K562 (cell line): ENCODE measurements at regions not wholly inside any gene's neighbourhood (a gene's known extent, or its start where the extent isn't known, plus 50 kb on each side); places are given as distances from the start of the nearest gene placed in this dataset.

Experiments
- ATAC-seq: fragments of 200-7000 bp; cut with Tn5 transposase; 3 replicates; pipeline ENCODE4 v1.9.1; 2020; ENCODE audit warnings: moderate library complexity
- BruUV-seq: library from RNA; stranded (reverse); fragments of 400-500 nt; replicated peaks from 2 replicates; lab custom pipeline; 2021; lab: Mats Ljungman, UMichigan
- CTCF ChIA-PET: fragments of 300-600 bp; formaldehyde crosslinking; extraction: SDS; loops from one replicate; lab custom pipeline; 2021; ENCODE audit warnings: low intra/inter-chr PET ratio; lab: Yijun Ruan, JAX
- POLR2A ChIA-PET: fragments of 300-600, 350-650 bp; sonication (Branson Sonifier 250); formaldehyde crosslinking; extraction: SDS; loops from one replicate; lab custom pipeline; 2021; ENCODE audit warnings: antibody characterized with exemption, inconsistent platforms; lab: Yijun Ruan, JAX
- DNase-seq, 4 experiments: peaks; one replicate each; pipeline versions ENCODE4 v3.0.0 to v3.0.0-alpha.2; 2011 to 2018; ENCODE audit warnings: low spot score in 3 of 4, mixed read lengths in 3 of 4; ENCODE audit errors: extremely low read depth in 1 of 4
- FAIRE-seq: peaks from 2 replicates; lab custom pipeline; 2011; peaks lifted over from hg19 to GRCh38; lab: Jason Lieb, UNC
- H2AFZ ChIP-seq: 2 replicates; pipeline ENCODE4 v1.6.0; 2011; ENCODE audit warnings: low read depth, low read length, control low read depth, inconsistent platforms
- H3K27ac ChIP-seq: fragments of 200-600 bp; 3 replicates; pipeline ENCODE4 v1.8.0; 2011; ENCODE audit warnings: low read depth, mild to moderate bottlenecking, control low read depth, inconsistent platforms, low read length, moderate library complexity, mixed read lengths; ENCODE audit errors: extremely low read depth
- H3K27me3 ChIP-seq, 2 experiments: fragments of 300-600 bp in 1 of 2; 2 replicates in 1 of 2; 3 replicates in 1 of 2; pipeline versions ENCODE4 v1.6.0 to v1.8.0; 2011; ENCODE audit warnings: inconsistent platforms in 2 of 2, low read length in 2 of 2, mild to moderate bottlenecking in 1 of 2, mixed read lengths in 1 of 2, moderate library complexity in 1 of 2; ENCODE audit not compliant: control insufficient read depth in 2 of 2, insufficient read depth in 2 of 2
- H3K36me3 ChIP-seq: fragments of 300-600 bp; 3 replicates; pipeline ENCODE4 v1.8.0; 2011; ENCODE audit warnings: mild to moderate bottlenecking, low read length, inconsistent platforms; ENCODE audit not compliant: control insufficient read depth, insufficient read depth
- H3K4me1 ChIP-seq, 2 experiments: fragments of 200-600 bp in 1 of 2; replicated peaks in 1 of 2; 2 replicates in 1 of 2; 3 replicates in 1 of 2; pipeline versions ENCODE4 v1.5.1 to v1.8.0; 2011; ENCODE audit warnings: inconsistent platforms in 2 of 2, low read length in 2 of 2, mild to moderate bottlenecking in 1 of 2, mixed read lengths in 1 of 2, moderate library complexity in 1 of 2; ENCODE audit not compliant: control insufficient read depth in 2 of 2, insufficient read depth in 2 of 2
- H3K4me2 ChIP-seq: 2 replicates; pipeline ENCODE4 v1.6.1; 2011; ENCODE audit warnings: low read length, control low read depth, inconsistent platforms, mixed read lengths; ENCODE audit not compliant: insufficient read depth
- H3K4me3 ChIP-seq: fragments of 200-600 bp; sonication (generic), shearing (Covaris generic); 2 replicates; pipeline ENCODE4 v1.5.1; 2016; ENCODE audit warnings: control low read depth, inconsistent platforms
- H3K79me2 ChIP-seq: fragments of 200-600 bp; 3 replicates; pipeline ENCODE4 v1.8.0; 2011; ENCODE audit warnings: low read length, inconsistent platforms; ENCODE audit not compliant: control insufficient read depth, insufficient read depth
- H3K9ac ChIP-seq, 2 experiments: 2 replicates each; pipeline versions ENCODE4 v1.6.0 to v1.6.1; 2011; ENCODE audit warnings: low read depth in 2 of 2, low read length in 2 of 2, control low read depth in 1 of 2, inconsistent platforms in 1 of 2, mild to moderate bottlenecking in 1 of 2, mixed read lengths in 1 of 2; ENCODE audit not compliant: insufficient read depth in 1 of 2
- H3K9me1 ChIP-seq: one replicate; pipeline ENCODE4 v1.6.0; 2011; ENCODE audit warnings: inconsistent platforms, mild to moderate bottlenecking, low read length, moderate library complexity; ENCODE audit not compliant: control insufficient read depth, insufficient read depth
- H3K9me3 ChIP-seq: replicated peaks from 2 replicates; pipeline ENCODE4 v1.5.1; 2011; ENCODE audit warnings: low read depth, low read length, inconsistent platforms; ENCODE audit not compliant: control insufficient read depth, insufficient read depth
- H4K20me1 ChIP-seq: replicated peaks from 2 replicates; pipeline ENCODE4 v1.6.1; 2011; ENCODE audit warnings: low read length, inconsistent platforms, mixed read lengths; ENCODE audit not compliant: control insufficient read depth, insufficient read depth
- E2F1 ChIP-seq: sonication (generic); formaldehyde crosslinking; IDR thresholded peaks from 2 replicates; pipeline ENCODE4 v1.8.1; 2023; ENCODE audit warnings: mild to moderate bottlenecking, missing genetic modification reagents, moderate library complexity
- FOXK2 ChIP-seq, 2 experiments: fragments of 450-650 bp; IDR thresholded peaks in 1 of 2; conservative IDR thresholded peaks in 1 of 2; 2 replicates each; pipeline ENCODE4 v1.6.1; 2016; ENCODE audit warnings: low read depth in 2 of 2, mild to moderate bottlenecking in 1 of 2
- KLF10 ChIP-seq: fragments of 250-450 bp; sonication (Bioruptor Pico); IDR thresholded peaks from 2 replicates; pipeline ENCODE4 v1.6.1; 2021; ENCODE audit warnings: matching md5 sums
- MCM7 ChIP-seq, 2 experiments: fragments of 450-650 bp; IDR thresholded peaks; 2 replicates each; pipeline ENCODE4 v1.6.1; 2016 to 2018
- MTA2 ChIP-seq: fragments of 450-650 bp; IDR thresholded peaks from 2 replicates; pipeline ENCODE4 v1.6.1; 2016; ENCODE audit warnings: low read depth
- NCOA4 ChIP-seq: fragments of 450-650 bp; IDR thresholded peaks from 2 replicates; pipeline ENCODE4 v1.6.1; 2018; ENCODE audit warnings: mild to moderate bottlenecking; ENCODE audit not compliant: partially characterized antibody
- NFATC3 ChIP-seq: fragments of 450-650 bp; IDR thresholded peaks from 2 replicates; pipeline ENCODE4 v1.6.1; 2017; ENCODE audit warnings: mild to moderate bottlenecking
- PTRF ChIP-seq: fragments of 450-650 bp; IDR thresholded peaks from 2 replicates; pipeline ENCODE4 v1.6.1; 2016; ENCODE audit warnings: mild to moderate bottlenecking, missing genetic modification characterization, missing compliant biosample characterization
- RBM22 ChIP-seq: fragments of 200-400 bp; formaldehyde crosslinking; IDR thresholded peaks from 2 replicates; pipeline ENCODE4 v1.6.1; 2018; ENCODE audit warnings: low read length, low read depth; ENCODE audit not compliant: poor library complexity, severe bottlenecking
- TAL1 ChIP-seq: fragments of 450-650 bp; IDR thresholded peaks from 2 replicates; pipeline ENCODE4 v1.6.1; 2016; ENCODE audit warnings: mild to moderate bottlenecking
- ZFP36 ChIP-seq: fragments of 150-350 bp; IDR thresholded peaks from 2 replicates; pipeline ENCODE4 v1.6.1; 2018; ENCODE audit warnings: low read length, low read depth; ENCODE audit not compliant: partially characterized antibody
- ZNF143 ChIP-seq: sonication (generic); formaldehyde crosslinking; IDR thresholded peaks from 2 replicates; pipeline ENCODE4 v1.9.0; 2022; ENCODE audit warnings: mild to moderate bottlenecking, missing genetic modification reagents
- WGBS: fragments of 100-300 bp; shearing (Covaris generic); methylation state at CpG from one replicate; pipeline ENCODE4 v1.1.6; 2016; ENCODE audit warnings: low coverage, mixed read lengths; ENCODE audit not compliant: insufficient coverage; ENCODE audit errors: missing lambda C conversion rate; 5-methylcytosine and 5-hydroxymethylcytosine counted together
- in situ Hi-C: fragments of 300-500 bp; cut with MboI; formaldehyde crosslinking; loops from 4 replicates; pipeline ENCODE4 v1.15.0; 2018; ENCODE audit warnings: inconsistent platforms, mixed read lengths
- intact Hi-C: fragments of 100-400 bp; cut with micrococcal nuclease; formaldehyde crosslinking; loops from 2 replicates; pipeline ENCODE4 v1.14.2; 2022
- TF ChIP-seq, protein P1 (sequence below): sonication (generic); formaldehyde crosslinking; IDR thresholded peaks from 2 replicates; pipeline ENCODE4 v1.8.0; 2022; ENCODE audit warnings: missing genetic modification reagents, mild to moderate bottlenecking, borderline replicate concordance
- TF ChIP-seq, protein P2 (sequence below): IDR thresholded peaks from 2 replicates; pipeline ENCODE4 v1.6.1; 2016; ENCODE audit warnings: missing genetic modification characterization, missing compliant biosample characterization

DNA sequence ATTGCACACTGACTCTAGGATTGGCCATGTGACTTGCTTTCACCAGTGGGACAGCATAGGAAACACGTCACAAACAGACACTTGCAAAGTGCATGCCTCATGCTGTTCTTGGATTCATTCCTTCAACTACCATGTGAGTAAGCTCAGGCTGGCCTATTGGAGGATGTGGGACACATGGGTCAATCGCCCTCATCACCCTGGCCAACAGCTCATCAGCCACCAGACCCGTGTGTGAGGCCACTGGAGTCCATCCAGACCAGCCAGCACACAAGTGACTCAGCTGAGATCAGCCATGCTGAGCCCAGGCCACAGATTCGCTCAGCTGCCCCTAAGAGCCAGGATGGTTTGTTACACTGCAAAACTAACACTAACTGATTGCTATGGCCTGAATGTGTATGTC lies 216.1 kb upstream of the GRIK3 start (continued):
- TF ChIP-seq, protein P1, sequence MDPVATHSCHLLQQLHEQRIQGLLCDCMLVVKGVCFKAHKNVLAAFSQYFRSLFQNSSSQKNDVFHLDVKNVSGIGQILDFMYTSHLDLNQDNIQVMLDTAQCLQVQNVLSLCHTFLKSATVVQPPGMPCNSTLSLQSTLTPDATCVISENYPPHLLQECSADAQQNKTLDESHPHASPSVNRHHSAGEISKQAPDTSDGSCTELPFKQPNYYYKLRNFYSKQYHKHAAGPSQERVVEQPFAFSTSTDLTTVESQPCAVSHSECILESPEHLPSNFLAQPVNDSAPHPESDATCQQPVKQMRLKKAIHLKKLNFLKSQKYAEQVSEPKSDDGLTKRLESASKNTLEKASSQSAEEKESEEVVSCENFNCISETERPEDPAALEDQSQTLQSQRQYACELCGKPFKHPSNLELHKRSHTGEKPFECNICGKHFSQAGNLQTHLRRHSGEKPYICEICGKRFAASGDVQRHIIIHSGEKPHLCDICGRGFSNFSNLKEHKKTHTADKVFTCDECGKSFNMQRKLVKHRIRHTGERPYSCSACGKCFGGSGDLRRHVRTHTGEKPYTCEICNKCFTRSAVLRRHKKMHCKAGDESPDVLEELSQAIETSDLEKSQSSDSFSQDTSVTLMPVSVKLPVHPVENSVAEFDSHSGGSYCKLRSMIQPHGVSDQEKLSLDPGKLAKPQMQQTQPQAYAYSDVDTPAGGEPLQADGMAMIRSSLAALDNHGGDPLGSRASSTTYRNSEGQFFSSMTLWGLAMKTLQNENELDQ (CRISPR knock-in tag), result no peak
- no peak for TF ChIP-seq E2F1 (CRISPR knock-in tag)
- no peak for TF ChIP-seq NFATC3

GRCh38 chr1:37255136-37255795 lies 219.1 kb upstream of the ZC3H12A start:
- Histone ChIP-seq H3K4me3 (no peak overlapping the region), H3K4me2 (no peak overlapping the region), H3K79me2 (no peaks in the 10 kb centered on the region), H3K4me1 (no peaks in the 10 kb centered on the region), H3K9me3 (no peaks in the 10 kb centered on the region), H3K9me1 (no peaks in the 10 kb centered on the region), H2AFZ (no peak overlapping the region), H3K27ac (no peak overlapping the region), H3K36me3 (no peaks in the 10 kb centered on the region), H3K27me3 (peaks cover 0 to 2% of the 10 kb centered on the region in 2 experiments; a peak in 1 of 5 replicates), H3K9ac (no peak overlapping the region), H4K20me1 (peaks cover 16% of the 10 kb centered on the region)
- intact Hi-C loops (no loop called here), in situ Hi-C loops (no loop called here)
- 26% methylated on average over 23 of the region's 24 CpGs for WGBS
- ChIA-PET CTCF (no interaction called here), POLR2A (interaction anchor here (0.5 to 0.7 kb wide), 2 partner anchors 445 to 767 kb away, joined by 3 to 4 read pairs; no protein-coding TSS in a partner anchor)
- FAIRE-seq (peak; percentile 35), DNase-seq (peak; percentile 70 to 88 (median 83)), ATAC-seq (peak; percentile 98)
- BruUV-seq, result no TSS peak
- TF ChIP-seq MTA2, result no peak
- TF ChIP-seq MCM7 (IDR thresholded peaks at IDR 0.05), result no peak
- TF ChIP-seq TAL1, result no peak
- no peak for TF ChIP-seq RBM22
- TF ChIP-seq NCOA4, result no peak
- no peak for TF ChIP-seq FOXK2 (conservative IDR thresholded peaks at IDR 0.05 in 1 of 2, IDR thresholded peaks at IDR 0.05 in 1 of 2; ENCODE audit: low read depth in 2 of 2)
- no peak for TF ChIP-seq KLF10 (CRISPR knock-in tag)
- no peak for TF ChIP-seq ZNF143 (CRISPR knock-in tag)
- TF ChIP-seq, protein P2, sequence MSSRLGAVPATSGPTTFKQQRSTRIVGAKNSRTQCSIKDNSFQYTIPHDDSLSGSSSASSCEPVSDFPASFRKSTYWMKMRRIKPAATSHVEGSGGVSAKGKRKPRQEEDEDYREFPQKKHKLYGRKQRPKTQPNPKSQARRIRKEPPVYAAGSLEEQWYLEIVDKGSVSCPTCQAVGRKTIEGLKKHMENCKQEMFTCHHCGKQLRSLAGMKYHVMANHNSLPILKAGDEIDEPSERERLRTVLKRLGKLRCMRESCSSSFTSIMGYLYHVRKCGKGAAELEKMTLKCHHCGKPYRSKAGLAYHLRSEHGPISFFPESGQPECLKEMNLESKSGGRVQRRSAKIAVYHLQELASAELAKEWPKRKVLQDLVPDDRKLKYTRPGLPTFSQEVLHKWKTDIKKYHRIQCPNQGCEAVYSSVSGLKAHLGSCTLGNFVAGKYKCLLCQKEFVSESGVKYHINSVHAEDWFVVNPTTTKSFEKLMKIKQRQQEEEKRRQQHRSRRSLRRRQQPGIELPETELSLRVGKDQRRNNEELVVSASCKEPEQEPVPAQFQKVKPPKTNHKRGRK, result no peak
- TF ChIP-seq ZFP36, result no peak
- TF ChIP-seq PTRF (tag), result no peak
